ENCODE measurements at regions not wholly inside any gene's neighbourhood (a gene's known extent, or its start where the extent isn't known, plus 50 kb on each side); places are given as distances from the start of the nearest gene placed in this dataset.

DNA sequence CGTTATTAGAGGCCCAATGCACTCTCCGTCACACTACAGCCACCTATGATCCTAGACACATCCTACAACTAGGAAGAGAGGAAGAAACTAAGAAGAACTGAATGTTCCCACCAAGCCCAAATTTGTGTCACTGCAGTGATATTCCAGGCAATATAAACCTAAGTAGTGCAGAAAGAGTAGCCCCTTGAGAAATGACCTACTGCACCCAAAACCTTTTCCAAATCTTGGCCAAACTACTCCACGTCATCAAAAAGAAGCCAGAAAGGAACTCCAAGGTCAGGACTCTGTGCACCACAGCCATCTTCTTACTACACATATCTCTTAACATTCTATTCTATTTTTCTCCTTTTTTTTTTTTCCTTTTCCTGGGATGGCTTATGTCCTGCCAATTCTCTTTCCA is 60.2 kb downstream of the ADAMTS1 start:
- TF ChIP-seq CTCF (IDR thresholded peaks at IDR 0.05) (no peak), POLR2A (IDR thresholded peaks at IDR 0.05) (no peak)

All from thyroid gland (tissue), 4 donors.